ENCODE measurements at regions not wholly inside any gene's neighbourhood (a gene's known extent, or its start where the extent isn't known, plus 50 kb on each side); places are given as distances from the start of the nearest gene placed in this dataset.

GRCh38 chr11:15775015-15775541 is 581.3 kb downstream of the SOX6 start:
- TF ChIP-seq CTCF (IDR thresholded peaks at IDR 0.05; ENCODE audit: borderline replicate concordance, extremely low read depth, low read length, poor library complexity, severe bottlenecking) = no peak
- no peak for TF ChIP-seq EZH2 (IDR thresholded peaks at IDR 0.05; ENCODE audit: borderline replicate concordance, low read depth, low read length, severe bottlenecking)
